Activated CD8-positive, alpha-beta memory T cell treated with anti-CD3 and anti-CD28 coated beads for 1 hour (primary cell): ENCODE measurements at regions not wholly inside any gene's neighbourhood (a gene's known extent, or its start where the extent isn't known, plus 50 kb on each side); places are given as distances from the start of the nearest gene placed in this dataset.
"Not testable (repeated sequence)": the region's sequence is repeated elsewhere in the genome, so short reads cannot be mapped to it uniquely, and the experiment has no call there.

Experiments
- DNase-seq, 2 donors: peaks; one replicate each; pipeline ENCODE4 v3.0.0-alpha.2; 2020; ENCODE audit warnings: low read depth in 1 of 2; ENCODE audit errors: extremely low read depth in 1 of 2

DNA sequence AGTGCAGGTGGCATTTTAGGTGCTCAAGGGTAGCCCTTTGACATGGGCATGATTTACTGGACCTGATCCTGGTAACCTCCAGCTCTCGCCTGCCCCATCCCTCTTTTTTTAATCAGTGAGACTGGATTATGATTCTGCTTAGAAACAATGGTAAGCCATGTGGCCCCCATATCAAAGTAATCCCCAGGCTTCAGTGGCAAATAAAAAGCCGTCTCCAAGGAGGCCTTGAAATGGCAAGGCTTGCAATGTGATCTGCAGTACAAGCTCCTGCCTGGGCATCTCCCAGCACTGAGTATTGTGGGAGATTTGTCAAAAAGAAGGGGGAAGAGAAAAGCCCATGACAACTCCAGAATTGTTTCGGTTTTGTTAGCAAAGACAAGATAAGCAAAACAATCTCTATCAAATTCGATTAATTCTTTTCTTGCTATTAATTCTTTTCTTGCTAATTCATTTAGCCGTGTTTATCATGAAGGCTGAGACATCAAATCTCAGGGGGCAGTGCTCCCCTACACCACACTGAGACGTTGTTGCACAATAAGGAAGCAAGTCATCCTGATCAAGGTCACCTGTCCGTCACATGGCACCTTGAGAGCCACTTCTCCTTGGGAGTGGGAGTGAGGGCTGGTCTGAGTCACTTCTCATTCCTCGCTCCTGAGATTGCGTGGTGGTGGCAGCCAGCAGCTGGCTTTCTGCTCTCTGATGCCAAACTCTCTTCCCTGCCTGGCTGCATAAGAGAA lies 312.7 kb upstream of the GATB start:
- no peak for DNase-seq

DNA sequence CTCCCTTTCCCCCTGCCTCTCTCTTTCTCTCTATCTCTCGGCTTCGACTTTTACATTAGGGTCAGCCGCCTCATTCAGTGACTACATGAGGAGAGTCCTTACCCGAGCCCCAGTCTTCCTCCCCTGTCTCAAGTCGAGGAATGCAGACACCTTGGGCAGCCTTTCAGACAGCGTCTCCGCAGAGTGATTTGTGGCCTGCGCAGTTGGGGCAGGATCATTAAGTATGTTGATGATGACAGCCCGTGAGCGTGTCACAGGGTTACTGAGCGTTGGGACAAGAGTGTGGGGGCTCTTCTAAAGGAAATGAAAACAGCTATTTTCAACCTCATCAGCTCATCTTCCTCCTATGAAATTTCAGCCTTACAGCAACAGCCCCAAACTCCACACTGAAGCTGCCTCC lies 312.1 kb upstream of the GATB start:
- no peak for DNase-seq

DNA sequence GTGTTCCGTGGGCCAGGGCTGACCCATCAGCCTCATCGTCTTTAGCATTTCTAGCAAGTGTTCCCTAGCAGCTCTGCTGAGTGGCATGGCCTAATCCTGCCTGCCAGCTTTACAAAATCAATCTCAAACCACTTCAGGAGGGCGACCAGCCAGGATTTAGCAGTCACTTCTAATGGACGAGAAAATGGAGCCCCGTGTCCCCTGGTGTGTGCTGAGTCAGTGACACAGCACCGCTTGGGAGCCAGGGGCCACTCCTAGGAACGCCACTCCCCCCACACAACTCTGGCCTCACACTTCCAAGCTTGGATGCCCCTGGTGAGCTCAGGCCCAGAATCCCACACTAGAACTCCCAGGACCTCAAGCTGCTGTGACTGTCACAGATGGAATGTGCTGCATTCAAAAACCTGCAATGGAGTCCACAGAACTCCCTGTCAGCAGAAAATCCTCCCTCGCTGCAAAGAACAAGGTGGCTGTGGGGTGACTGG lies 311.2 kb upstream of the GATB start:
- DNase-seq: no peak

DNA sequence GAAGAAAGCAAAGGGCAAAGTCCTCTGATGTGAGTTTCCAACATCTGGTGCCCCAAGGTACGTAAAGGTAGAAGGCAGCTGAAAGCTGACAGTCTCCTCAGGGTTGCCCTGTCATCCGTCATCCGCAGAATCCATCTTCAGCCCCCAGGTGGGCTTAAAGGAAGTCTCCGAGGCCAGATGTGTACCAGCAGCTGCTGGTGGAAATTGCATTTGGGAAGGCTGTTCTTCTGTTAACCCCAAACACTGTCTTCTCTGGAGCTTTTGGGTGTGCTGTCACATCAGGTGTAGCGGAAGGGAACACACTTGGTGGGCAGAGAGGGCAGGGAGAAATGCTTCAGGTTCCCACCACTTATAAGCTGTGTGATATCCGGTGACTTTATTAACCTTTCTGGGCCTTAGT lies 310.0 kb upstream of the GATB start:
- no peak for DNase-seq

DNA sequence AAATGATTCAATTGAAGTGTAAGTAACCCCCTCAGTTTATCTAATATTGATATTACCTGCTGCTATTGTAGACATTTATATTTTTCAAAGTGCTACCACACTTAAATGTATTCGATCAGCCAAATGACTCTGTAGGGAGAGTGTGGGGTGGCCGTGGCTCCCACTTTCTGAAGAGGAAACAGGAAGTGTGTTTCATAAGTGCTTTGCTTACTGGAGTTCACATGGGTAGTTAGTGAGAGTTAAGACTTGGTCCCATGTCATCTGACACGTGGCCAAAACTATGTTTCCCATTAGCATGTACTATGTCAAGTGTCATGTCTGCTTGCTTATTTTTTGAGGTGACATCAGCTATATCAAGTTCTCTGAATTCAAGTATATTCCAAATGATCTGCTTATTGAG lies 308.1 kb upstream of the GATB start:
- DNase-seq: no peak

DNA sequence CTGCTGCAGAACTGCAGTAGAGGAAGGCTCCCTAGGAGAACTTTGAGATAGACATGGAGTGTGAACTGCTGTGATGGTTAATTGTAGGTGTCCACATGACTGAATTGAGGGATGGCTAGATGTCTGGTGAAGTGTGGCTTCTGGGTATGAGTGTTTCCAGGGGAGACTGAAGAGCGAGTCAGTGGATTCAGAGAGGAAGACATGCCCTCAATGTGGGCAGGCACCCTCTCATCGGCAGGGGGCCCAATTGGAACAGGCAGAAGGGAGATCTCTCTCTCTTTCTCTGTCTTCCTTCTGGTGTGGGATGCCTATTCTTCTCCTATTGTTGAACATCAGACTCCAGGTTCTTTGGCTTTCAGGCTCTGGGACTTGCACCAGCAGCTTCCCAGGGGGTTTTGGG lies 304.7 kb upstream of the GATB start:
- no peak for DNase-seq

DNA sequence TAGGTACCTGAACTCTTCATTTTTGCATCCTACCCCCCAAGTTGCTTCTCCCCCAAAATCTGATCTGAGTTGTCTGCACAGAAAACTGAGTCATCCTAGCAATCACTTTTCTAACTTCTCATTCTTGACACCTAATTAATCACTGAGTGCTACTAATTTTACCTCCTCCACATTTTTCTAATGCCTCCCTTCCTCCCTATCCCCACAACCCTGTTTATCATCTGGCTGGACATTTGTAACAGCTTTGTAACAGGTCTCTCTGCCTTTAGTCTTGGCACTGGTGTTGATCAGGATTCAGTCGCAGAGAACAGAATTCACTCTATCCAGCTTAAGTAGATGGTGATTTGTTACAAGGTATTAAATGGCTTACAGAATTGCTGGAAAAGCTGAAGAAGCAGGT lies 303.9 kb upstream of the GATB start:
- no peak for DNase-seq

DNA sequence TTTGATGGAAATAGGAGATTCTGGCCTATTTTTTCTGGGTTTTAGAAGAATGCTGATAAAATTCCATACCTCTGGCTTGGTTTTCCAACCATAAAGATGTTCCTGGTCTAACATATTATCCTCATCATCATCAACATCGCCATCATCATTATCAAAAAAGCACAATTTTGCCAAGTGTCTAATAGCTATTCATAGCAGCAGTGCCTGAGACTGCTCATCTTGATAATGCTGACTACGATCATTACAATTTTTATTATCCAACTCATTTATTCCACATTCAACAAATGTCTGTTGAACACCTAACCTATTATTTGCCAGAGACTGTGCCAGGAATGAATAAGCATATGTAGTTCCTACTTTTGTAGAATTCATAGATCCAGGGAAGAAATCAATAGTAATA lies 303.5 kb upstream of the GATB start:
- no peak for DNase-seq

DNA sequence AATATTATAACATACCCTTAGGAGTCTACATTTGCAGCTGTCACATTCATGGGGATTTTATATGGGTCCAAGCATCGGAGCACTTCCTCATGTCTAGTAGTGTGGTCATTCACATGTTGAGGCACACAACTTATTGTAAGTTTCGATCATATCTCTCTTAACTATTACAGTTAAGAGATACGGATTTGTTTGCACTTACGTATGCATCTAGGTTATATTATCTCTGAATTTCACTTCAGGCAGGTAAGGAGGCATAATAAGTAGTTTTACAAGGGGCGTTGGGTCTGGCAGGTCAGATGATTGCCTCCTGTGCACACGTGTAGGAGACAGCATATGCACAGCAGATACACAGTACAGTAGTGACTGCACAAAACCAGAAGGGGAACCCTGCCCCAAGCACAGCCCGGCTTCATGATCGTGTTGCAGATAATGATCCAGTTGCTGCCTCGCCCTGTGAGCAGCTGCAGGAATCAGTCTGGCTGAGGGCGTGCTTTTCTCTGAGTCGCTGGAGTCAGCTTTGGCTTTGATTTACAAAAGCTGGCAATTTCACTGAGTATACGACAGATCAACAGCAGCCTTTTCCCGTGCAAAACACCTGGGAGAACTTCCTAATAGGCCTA lies 302.9 kb upstream of the GATB start:
- no peak for DNase-seq

DNA sequence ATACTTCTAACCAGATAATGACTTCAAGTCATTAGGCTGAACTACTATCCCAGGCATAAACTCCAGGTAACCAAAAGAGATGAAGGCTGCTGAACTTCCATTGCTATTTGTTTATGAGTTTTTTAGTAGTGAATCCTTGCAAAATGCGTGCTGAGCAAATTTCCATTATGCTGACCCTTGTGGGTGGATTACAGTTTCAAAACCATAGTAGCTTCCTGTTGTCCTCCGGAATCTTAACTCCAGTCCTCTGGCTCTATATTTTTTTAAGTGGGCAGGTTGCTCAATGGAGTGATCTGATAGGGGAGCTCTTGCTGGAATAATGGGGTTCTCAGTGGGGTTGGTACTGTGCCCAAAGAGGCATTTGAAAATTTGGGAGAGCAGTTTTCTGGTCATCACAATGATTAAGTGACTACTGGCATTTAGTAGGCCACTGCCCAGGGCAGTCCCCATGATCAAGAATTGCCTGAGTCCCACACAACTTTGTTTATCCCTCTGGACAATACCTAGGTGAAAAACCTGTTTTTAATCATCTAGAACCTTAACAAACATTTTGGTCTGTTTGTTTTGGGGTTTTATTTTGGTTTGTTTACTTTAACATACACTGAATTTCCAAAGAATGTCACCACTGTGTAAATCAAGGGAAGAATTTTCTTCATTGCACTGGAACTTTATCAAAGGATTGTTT lies 302.3 kb upstream of the GATB start:
- DNase-seq: no peak

DNA sequence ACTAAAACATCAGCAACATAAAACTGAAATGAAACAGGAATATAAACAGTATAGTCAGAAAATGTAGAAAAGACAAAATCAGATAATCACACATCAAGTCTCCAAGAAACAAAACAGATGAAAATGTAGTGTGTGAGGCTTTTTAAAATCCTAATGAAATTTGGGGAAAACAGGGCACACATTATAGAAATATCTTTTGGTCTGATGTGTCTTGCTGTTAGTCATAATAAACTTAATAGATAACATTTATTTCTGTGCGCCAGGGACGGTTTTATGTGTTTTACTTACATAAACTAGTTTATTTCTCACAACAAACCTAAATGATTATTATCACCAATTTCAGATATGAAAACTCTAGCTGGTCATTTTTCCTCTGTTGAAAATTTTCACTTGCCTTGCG lies 293.9 kb upstream of the GATB start:
- DNase-seq: no peak

DNA sequence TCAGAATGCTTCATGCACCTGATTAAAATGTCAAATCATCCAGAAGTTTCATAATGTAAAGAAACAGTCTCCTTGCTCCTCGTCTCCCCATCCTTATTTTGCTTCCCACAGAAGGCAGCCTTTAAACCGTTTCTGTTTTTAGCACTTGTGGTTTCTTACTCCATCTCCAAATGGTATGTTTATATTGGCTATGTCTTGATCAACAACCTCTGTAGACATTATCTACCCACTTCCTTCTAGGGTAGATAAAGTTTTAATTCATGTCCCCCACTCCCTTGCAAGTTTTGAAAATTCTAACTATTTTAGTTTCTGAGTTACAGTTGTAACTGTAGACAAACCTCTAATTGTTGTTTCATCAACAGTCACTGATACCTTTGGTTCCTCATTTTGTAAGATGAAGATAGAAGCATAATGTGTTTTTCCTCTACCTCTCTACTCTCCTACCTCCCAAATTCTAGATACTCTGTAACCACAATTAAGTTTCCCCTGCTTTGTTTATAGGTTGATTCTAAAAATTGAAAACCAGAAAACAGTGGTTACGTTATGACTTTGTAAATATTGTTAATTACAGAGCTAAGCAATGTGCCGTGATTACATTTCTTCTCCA lies 291.7 kb upstream of the GATB start:
- DNase-seq: no peak

DNA sequence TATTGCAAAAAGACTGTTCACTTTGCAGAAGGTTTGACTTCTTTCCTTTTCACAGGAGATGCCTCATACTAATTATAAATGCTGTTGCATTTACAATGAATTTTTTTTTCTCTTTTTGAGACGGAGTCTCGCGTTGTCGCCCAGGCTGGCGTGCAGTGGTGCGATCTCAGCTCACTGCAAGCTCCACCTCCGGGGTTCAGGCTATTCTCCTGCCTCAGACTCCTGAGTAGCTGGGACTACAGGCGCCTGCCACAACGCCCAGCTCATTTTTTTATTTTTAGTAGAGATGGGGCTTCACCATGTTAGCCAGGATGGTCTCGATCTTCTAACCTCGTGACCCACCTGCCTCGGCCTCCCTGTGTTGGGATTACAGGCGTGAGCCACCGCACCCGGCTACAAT lies 290.5 kb upstream of the GATB start:
- not testable (repeated sequence) for DNase-seq

DNA sequence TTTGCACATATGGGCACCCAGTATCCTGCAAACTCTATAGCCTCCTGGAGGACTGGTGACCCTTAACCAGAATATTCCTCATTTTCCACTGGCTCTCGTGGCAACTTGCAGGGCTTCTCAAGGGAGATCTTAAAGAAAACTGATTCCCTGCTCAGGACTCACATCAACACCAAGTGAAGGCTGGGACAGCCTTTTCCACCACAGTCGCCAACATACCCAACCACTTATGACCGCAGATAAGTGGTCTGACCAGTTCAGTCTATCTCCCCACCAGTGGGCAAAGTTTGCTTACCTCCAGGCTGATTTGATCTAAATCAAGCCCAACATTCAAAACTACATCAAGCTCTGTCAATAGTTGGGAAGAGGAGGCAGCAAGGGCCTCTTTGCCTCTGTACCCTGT lies 289.3 kb upstream of the GATB start:
- DNase-seq: no peak

DNA sequence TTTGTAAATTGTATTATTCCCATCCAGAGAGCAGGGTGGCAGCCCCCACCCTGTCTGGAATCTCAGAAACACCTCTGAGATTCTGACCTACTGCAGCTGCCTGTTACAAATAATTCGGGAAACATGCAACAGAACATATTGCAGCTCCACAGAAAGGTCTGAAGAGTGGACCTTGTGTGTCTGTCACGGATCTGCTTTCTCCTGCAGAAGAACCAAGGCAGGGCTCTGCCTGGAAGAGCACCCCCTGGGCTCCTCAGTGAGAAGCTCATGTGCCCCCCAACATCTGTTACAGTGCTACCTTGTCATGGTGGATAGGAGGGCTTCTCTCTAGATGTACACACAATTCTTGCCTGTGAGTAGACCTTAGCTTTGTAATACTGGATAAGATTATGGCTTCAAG lies 286.6 kb upstream of the GATB start:
- DNase-seq: no peak

DNA sequence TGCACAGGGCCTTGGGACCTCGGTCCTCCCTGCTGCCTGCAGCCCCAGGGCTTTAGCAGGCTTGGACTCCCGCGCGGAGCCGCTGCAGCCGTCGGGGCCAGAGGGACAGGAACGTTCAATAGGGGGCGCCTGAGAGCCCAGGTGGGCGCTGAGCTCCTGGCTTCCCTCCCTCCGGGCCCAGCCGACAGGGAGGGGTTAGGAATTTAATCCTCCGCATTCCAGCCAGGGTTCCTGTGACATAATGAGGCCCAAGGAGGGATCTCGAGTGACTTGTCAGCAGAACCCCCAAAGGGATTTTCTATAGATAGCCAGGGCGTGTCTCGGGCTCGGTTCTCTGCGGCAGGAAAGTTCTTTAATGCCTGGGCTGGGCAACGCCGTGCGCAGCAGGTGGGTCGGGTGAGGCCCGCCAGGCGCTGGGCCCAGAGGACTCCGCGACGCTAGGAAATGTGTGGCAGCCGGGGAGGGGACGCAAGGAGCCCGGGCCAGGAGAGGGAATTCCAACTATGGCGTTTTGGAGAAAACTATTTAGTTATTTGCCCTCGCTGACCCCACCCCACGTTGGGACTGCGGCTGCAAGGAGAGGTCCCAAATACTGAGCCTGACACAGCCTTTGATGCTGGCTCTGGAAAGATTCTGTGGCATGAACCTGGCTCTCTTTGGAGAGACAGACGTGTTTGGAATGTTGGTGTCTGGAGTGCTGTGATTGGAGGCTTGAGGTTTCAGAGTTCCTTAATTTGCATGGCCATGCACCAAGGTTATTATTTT lies 285.2 kb upstream of the GATB start:
- no peak for DNase-seq

DNA sequence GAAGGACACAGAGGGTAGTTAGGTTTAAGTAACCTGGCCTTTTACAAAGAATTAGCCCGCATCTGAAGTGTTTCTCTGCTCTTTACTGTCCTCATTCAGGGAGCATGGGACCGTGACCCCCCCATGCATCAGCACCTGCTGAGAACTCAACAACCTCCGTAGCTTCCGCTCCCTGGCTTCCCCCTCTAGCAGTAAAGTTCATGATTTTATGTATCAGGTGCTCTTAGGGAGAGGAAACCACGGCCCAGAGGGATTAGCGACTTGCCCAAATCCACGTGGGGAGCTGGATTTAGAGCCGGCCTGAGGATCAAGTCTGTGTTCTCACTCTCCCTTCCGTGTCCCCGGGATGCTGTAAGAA lies 284.6 kb upstream of the GATB start:
- no peak for DNase-seq

DNA sequence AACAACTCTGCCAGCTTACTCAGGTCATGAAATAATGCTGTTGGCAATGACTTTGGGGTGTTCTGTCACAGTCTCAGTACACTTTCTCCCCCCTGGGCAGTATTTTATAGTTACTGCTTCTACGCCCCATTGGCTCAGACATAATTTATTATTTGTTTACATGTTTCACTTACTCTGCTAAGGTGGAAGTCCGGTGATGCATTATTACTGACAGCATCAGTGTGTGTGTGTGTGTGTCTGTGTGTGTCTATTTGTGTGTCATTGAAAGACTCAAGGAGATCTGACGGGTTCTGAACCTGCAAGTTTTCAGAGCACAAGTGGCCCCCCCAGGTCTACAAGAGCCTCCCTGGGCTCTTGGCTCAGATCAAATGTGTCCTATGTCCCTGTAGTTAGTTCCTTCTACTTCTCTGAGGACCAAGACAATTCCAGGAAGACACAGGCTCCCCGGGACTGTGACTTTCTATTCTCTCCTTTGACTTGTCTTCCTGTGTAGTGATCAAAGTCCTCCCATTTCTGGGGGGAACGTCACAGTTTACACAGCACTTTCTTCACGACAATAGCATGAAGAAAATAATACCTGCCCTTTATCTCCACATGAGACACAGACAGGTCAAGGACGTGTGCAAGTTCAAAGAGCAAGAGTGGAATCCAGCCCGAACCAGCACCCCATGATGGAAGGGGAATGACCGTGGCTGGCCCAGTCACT lies 283.7 kb upstream of the GATB start:
- no peak for DNase-seq

DNA sequence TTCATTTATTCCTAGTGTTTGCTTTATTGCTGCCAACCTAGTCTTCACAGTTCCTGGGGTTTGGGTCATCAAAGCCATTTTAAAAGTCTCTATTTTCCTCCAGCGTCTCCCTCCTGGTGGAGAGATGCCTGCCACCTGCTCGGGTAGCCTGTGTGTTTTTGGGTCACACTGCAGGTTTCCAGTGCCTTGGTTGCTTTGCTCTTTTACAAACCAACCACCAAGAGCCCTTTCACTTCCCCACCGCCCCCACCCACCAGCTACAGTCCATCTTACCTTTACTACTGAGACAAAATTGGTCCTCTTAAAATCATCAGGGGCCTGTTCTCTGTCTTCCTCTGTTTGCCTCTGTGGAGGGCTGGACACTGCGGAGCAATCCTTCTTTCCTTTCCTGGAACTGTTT lies 280.5 kb upstream of the GATB start:
- no peak for DNase-seq

DNA sequence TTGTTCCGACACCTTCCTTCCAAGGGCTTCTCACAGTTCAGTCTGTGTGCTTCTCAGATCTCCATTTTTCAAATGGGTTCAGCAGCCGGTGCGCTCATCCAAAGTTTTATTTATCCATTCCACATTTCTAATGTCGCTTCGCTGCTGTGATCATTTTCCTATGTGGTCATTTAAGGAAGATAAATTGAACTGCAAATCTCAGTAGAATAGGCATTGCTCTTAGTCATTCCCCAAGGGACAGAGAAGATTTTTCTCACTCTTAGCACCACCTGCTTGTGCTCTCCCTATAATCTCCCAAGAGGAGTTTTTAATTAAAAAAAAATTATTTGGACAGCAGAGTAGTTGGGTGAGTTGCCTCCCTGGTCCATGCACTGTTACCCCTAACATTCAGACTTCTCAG lies 278.9 kb upstream of the GATB start:
- no peak for DNase-seq
